BE2C (cell line): ENCODE measurements at regions not wholly inside any gene's neighbourhood (a gene's known extent, or its start where the extent isn't known, plus 50 kb on each side); places are given as distances from the start of the nearest gene placed in this dataset.

ENCODE experiments used
- DNase-seq: peaks from one replicate; pipeline ENCODE4 v3.0.0-alpha.2; 2020
- H3K27me3 ChIP-seq: fragments of 250-450 bp; sonication (Bioruptor Pico); 2 replicates; pipeline ENCODE4 v1.5.1; 2020; ENCODE audit warnings: mild to moderate bottlenecking
- H3K36me3 ChIP-seq: fragments of 250-450 bp; sonication (Bioruptor Pico); 2 replicates; pipeline ENCODE4 v1.5.1; 2020; ENCODE audit warnings: mild to moderate bottlenecking
- H3K4me1 ChIP-seq: fragments of 250-450 bp; sonication (Bioruptor Pico); 2 replicates; pipeline ENCODE4 v1.5.1; 2020
- H3K4me3 ChIP-seq: 2 replicates; pipeline ENCODE4 v1.5.1; 2011; ENCODE audit warnings: low read depth, low read length
- H3K9me3 ChIP-seq: fragments of 250-450 bp; sonication (Bioruptor Pico); 2 replicates; pipeline ENCODE4 v1.5.1; 2020
- TF ChIP-seq, protein P1 (sequence below): IDR thresholded peaks from 2 replicates; pipeline ENCODE4 v1.5.1; 2012; ENCODE audit warnings: mild to moderate bottlenecking, low read depth, low read length

GRCh38 chr16:6047325-6047724, 949.7 kb upstream of the EEF2KMT start:
- H3K4me1 ChIP-seq, result no peaks in the 10 kb centered on the region
- TF ChIP-seq, protein P1, sequence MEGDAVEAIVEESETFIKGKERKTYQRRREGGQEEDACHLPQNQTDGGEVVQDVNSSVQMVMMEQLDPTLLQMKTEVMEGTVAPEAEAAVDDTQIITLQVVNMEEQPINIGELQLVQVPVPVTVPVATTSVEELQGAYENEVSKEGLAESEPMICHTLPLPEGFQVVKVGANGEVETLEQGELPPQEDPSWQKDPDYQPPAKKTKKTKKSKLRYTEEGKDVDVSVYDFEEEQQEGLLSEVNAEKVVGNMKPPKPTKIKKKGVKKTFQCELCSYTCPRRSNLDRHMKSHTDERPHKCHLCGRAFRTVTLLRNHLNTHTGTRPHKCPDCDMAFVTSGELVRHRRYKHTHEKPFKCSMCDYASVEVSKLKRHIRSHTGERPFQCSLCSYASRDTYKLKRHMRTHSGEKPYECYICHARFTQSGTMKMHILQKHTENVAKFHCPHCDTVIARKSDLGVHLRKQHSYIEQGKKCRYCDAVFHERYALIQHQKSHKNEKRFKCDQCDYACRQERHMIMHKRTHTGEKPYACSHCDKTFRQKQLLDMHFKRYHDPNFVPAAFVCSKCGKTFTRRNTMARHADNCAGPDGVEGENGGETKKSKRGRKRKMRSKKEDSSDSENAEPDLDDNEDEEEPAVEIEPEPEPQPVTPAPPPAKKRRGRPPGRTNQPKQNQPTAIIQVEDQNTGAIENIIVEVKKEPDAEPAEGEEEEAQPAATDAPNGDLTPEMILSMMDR, result no peak
- H3K4me3 ChIP-seq, result no peak overlapping the region
- no peak for DNase-seq
- no peaks in the 10 kb centered on the region for H3K9me3 ChIP-seq
- no peaks in the 10 kb centered on the region for H3K27me3 ChIP-seq
- no peaks in the 10 kb centered on the region for H3K36me3 ChIP-seq

DNA sequence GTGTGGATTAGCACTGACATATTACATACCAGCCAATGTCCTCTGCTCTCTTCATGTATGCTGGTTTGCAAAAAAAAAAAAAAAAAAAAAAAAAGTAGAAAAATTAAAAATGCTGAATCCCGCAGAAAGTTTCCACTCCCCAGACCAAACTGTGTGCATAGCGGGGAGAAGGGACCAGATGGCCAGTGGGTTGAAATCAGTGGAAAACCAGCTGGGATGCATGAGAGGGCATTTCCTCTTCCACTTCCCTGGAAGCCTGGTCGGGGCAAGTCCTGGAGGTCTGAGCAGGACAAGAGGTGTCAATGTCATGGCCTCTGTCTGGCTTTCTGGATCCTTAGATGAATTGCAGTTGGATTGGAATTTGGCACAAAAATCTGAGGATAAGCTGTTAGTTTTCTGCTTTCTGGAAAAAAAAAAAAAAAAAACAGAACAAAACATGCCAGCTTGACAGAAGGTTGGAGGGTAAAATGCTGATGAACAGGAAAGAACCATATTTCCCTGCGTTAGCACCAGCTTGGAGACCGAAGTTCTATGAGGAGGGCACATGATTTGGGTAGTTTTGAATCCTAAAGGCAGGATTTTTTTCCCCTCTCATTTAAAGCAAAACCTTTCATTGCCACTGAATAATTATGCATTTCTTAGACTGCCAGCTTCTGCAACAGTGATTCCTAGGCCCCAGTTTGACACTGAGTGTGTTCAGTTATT, 941.5 kb upstream of the EEF2KMT start:
- H3K36me3 ChIP-seq, result no peaks in the 10 kb centered on the region
- H3K9me3 ChIP-seq, result no peaks in the 10 kb centered on the region
- TF ChIP-seq, protein P1, result no peak
- no peak overlapping the region for H3K4me3 ChIP-seq
- no peak for DNase-seq
- H3K27me3 ChIP-seq, result no peaks in the 10 kb centered on the region
- no peaks in the 10 kb centered on the region for H3K4me1 ChIP-seq

DNA sequence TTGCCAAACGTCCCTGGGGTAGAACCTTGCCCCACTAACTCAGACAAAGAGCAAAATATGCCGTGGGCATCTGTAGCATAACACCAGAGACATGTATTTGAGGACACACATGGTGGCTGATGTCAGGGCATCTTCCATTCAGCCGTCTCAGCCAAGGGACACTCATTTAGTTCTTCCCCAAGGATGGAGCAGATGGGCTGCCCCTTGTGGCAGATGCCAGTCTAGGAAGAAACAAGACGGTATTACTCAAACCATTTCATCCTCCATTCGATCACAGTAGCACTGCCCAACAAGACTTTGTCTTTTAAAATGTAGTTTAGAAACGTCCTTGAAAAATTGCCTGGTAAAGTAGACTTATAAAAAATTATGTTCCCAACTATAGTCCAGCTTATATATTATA, 937.6 kb upstream of the EEF2KMT start:
- H3K4me1 ChIP-seq, result no peaks in the 10 kb centered on the region
- H3K27me3 ChIP-seq, result no peaks in the 10 kb centered on the region
- no peaks in the 10 kb centered on the region for H3K36me3 ChIP-seq
- no peak for DNase-seq
- no peak overlapping the region for H3K4me3 ChIP-seq
- TF ChIP-seq, protein P1, result no peak
- H3K9me3 ChIP-seq, result no peaks in the 10 kb centered on the region

DNA sequence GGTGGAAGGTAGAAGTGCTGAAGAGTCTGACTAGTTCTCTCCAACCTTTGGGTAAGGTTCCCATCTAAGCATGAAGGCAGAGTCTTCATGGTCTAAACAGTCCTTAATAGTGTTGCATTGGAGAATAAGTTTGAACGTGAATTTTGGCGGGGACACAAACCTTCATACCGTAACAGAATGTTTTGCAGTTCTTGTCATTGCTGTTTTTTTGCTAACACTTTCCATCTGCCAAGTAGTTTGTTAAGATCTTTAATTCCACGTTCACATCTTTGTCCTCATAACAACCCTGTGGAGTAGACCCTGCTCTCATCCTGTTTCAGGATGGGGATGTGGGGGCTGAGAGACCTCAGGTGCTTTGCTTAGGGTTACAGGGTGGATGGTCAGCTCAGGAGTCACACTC, 936.9 kb upstream of the EEF2KMT start:
- H3K4me3 ChIP-seq, result no peak overlapping the region
- no peaks in the 10 kb centered on the region for H3K9me3 ChIP-seq
- H3K36me3 ChIP-seq, result no peaks in the 10 kb centered on the region
- H3K4me1 ChIP-seq, result no peaks in the 10 kb centered on the region
- no peaks in the 10 kb centered on the region for H3K27me3 ChIP-seq
- TF ChIP-seq, protein P1, result no peak
- no peak for DNase-seq

GRCh38 chr16:6032438-6032837, 934.8 kb upstream of the EEF2KMT start:
- Histone ChIP-seq H3K9me3 (no peaks in the 10 kb centered on the region), H3K27me3 (no peaks in the 10 kb centered on the region), H3K4me3 (no peak overlapping the region), H3K4me1 (no peaks in the 10 kb centered on the region), H3K36me3 (no peaks in the 10 kb centered on the region)
- no peak for DNase-seq
- TF ChIP-seq, protein P1, result no peak

GRCh38 chr16:6031567-6031966, 934.0 kb upstream of the EEF2KMT start:
- TF ChIP-seq, protein P1, result no peak
- Histone ChIP-seq H3K4me3 (no peak overlapping the region), H3K36me3 (no peaks in the 10 kb centered on the region), H3K4me1 (no peaks in the 10 kb centered on the region), H3K27me3 (no peaks in the 10 kb centered on the region), H3K9me3 (no peaks in the 10 kb centered on the region)
- no peak for DNase-seq
